ENCODE measurements at regions not wholly inside any gene's neighbourhood (a gene's known extent, or its start where the extent isn't known, plus 50 kb on each side); places are given as distances from the start of the nearest gene placed in this dataset.

GRCh38 chr12:97862072-97862471 is 399.5 kb downstream of the RMST start:
- no peak for TF ChIP-seq CTCF (conservative IDR thresholded peaks at IDR 0.05; ENCODE audit: low read length)
- no peak for TF ChIP-seq EZH2phosphoT487 (IDR thresholded peaks at IDR 0.05; ENCODE audit: borderline replicate concordance, low read depth, low read length)
